HFF-Myc (cell line): ENCODE measurements at regions not wholly inside any gene's neighbourhood (a gene's known extent, or its start where the extent isn't known, plus 50 kb on each side); places are given as distances from the start of the nearest gene placed in this dataset.
A peak's percentile ranks its signal among the peaks of the same experiment; 100 is the strongest.

Source experiments
- DNase-seq: peaks from one replicate; pipeline ENCODE4 v3.0.0-alpha.2; 2011; ENCODE audit warnings: low read depth; ENCODE audit errors: extremely low read depth
- H3K4me3 ChIP-seq: replicated peaks from 2 replicates; pipeline ENCODE4 v1.5.1; 2011; ENCODE audit warnings: low read depth, mild to moderate bottlenecking, control low read depth, low read length
- TF ChIP-seq, protein P1 (sequence below): IDR thresholded peaks from 2 replicates; pipeline ENCODE4 v1.5.1; 2012; ENCODE audit warnings: mild to moderate bottlenecking, low read depth, low read length, control low read depth; ENCODE audit errors: missing control alignments

DNA sequence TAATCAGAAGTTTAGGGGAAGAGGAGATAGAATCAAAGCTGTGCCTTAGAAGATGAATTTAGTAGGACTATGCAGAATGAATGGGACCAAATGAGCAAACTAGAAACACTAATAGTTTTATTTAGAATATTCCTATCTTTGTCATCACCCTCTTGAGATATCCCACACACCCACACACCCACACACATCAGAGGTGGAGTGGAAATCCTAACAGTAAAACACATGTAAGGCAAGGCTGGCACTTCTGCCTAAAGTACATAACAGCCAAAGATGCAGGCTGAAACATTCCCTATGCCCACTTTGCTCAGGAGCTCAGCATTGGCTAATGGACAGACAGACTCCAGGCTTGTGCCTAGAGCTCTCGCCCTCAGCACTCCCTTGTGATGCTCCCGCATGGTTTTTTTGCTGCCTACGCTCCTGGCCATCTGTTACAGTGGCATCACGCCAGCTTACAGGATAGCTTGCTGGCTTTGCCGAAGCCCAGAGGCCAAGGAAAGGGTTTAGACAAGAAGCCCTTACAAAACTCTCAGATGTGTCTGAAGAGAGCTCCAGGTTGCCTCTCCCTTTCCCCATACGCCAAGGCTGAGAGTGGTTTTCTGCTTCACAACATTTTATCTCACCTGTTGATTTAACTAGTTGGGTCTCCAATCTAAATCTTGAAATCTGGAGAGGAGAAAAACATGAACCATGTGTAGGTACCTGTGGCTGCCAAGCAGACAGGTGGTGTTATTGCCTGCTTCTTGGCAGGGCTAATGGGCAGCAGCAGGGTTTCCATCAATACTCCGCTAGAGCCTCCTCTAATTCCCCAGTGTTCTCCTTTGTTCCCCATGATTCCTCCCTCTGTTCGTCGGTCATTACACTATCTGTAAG is 282.6 kb upstream of the ID4 start:
- TF ChIP-seq, protein P1, sequence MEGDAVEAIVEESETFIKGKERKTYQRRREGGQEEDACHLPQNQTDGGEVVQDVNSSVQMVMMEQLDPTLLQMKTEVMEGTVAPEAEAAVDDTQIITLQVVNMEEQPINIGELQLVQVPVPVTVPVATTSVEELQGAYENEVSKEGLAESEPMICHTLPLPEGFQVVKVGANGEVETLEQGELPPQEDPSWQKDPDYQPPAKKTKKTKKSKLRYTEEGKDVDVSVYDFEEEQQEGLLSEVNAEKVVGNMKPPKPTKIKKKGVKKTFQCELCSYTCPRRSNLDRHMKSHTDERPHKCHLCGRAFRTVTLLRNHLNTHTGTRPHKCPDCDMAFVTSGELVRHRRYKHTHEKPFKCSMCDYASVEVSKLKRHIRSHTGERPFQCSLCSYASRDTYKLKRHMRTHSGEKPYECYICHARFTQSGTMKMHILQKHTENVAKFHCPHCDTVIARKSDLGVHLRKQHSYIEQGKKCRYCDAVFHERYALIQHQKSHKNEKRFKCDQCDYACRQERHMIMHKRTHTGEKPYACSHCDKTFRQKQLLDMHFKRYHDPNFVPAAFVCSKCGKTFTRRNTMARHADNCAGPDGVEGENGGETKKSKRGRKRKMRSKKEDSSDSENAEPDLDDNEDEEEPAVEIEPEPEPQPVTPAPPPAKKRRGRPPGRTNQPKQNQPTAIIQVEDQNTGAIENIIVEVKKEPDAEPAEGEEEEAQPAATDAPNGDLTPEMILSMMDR = no peak
- DNase-seq = peak; percentile 0
- no peak overlapping the region for H3K4me3 ChIP-seq

DNA sequence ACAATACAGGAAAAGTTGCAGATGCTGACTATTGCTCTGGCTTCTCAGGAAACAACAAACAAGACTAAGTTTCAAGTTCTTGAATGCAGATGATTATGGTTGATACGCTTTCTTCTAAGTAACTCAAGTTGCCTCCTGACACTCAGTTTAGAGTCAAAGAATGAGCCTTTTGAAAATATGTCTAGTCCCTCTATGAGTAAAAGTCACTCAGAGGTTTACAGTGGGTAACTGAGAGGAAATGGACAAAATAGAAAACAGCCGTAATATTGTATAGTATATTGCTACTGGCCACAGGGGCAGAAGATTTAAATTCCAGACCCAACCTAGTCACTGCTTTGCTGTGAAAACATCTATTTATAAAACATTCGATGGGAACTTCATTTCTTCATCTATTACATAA is 280.0 kb upstream of the ID4 start:
- TF ChIP-seq, protein P1 = no peak
- DNase-seq = no peak
- no peak overlapping the region for H3K4me3 ChIP-seq

DNA sequence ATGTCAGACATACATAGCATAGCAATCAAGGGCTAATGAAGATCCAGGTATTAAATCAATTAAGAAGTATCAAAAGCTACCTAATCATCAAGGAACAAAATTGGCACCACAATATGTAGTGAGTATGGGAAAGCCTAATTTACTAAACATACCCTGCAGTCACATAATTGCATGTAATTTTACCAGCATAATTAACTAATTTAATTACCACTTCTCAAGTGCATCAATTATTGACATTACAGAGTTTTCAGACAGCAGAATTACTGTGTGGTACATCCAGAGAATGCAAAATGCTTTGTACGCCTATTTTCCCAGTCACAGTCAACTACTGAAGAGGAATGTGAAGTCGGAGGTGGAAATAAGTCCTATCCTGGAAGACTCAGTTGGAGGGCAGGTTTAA is 279.0 kb upstream of the ID4 start:
- H3K4me3 ChIP-seq = no peak overlapping the region
- TF ChIP-seq, protein P1 = no peak
- DNase-seq = no peak

DNA sequence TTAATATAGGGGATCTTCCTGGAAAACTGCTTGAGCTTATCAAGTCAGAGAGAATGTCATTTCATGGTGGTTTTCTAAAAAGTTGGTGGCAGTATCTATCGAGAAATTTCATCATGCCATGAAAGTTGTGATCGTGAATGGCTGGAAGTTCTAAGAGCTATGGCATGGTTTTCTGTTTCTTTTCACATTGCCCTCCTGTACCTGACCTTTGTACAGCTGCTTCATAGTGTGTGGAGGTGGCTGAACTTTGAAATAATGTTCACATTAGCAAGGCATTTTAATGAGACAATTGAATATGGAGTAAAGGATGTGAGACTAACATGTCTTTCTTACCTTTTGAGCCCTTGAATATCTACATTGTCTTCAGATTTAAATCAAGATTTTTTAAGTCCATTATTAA is 278.2 kb upstream of the ID4 start:
- H3K4me3 ChIP-seq = no peak overlapping the region
- DNase-seq = no peak
- TF ChIP-seq, protein P1 = no peak

DNA sequence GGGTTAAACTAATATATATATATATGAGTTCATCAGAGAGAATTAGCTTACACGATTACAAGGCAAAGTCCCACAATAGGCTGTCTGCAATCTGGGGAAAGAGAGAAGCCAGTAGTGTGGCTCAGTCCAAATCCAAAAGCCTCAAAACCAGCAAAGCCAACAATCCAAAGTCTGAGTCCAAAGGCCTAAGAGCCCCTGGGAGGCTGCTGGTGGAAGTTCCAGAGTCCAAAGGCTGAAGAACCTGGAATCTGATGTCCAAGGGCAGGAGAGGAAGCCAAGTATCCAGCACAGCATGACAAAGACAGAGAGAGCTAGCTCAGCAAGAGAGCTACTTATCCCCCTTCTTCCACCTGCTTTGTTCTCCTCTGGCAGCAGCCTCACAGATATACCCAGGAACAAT is 274.7 kb upstream of the ID4 start:
- DNase-seq = no peak
- TF ChIP-seq, protein P1 = no peak
- no peak overlapping the region for H3K4me3 ChIP-seq

DNA sequence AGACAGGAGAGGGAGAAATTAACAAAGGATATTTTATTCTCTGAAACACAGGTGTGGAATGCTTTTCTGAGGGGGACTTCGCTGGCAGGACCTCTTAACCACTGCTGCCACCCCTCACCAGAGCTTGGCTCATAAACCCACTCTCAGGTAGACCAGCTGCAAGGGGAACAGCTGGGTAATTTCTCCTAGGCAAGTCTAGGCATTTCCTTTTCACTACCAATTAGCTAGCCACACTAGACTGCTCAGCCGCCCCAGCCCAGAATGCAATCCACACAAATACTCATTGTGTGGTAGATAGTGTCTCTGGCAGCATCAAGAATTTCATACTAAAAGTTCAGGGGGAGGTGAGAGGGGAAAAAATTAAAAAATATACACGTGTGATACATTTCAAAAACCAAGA is 267.6 kb upstream of the ID4 start:
- TF ChIP-seq, protein P1 = no peak
- no peak overlapping the region for H3K4me3 ChIP-seq
- DNase-seq = no peak

DNA sequence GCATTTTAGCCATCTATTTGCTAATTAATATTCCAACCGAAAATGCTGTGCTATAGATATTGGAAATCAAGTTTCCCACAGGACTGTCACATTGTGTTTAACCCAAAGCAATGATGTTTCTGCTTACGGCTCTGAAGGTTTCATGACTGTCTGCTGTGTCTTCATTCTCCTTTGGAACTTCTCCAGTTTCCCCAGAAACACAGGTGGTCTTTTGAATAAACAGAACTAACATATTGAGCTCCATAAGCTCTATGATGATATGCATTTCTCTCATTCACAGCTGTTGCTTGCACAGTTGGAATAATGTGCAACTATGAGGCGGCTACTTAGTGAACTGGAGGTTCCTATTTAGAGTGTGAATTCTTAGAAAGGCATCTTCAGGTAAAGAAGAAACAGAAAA is 266.0 kb upstream of the ID4 start:
- TF ChIP-seq, protein P1 = no peak
- DNase-seq = no peak
- no peak overlapping the region for H3K4me3 ChIP-seq
